Keratinocyte (primary cell): ENCODE measurements at regions not wholly inside any gene's neighbourhood (a gene's known extent, or its start where the extent isn't known, plus 50 kb on each side); places are given as distances from the start of the nearest gene placed in this dataset.

Experiments used
- DNase-seq: peaks from one replicate; pipeline ENCODE4 v3.0.0-alpha.2; 2011; ENCODE audit warnings: low read depth, missing footprints, low spot score
- FAIRE-seq: peaks from 2 replicates; lab custom pipeline; 2011; peaks lifted over from hg19 to GRCh38; lab: Jason Lieb, UNC
- H2AFZ ChIP-seq: 2 replicates; pipeline ENCODE4 v1.6.0; 2012; ENCODE audit warnings: low read length, control low read depth, inconsistent platforms; ENCODE audit not compliant: control insufficient read depth
- H3K27ac ChIP-seq: 2 replicates; pipeline ENCODE4 v1.5.1; 2011; ENCODE audit warnings: low read length; ENCODE audit not compliant: control insufficient read depth, insufficient read depth
- H3K27me3 ChIP-seq: 3 replicates; pipeline ENCODE4 v1.6.0; 2011; ENCODE audit warnings: low read length; ENCODE audit not compliant: control insufficient read depth, insufficient read depth; ENCODE audit errors: extremely low read depth
- H3K36me3 ChIP-seq, 2 experiments: 2 replicates in 1 of 2; 3 replicates in 1 of 2; pipeline ENCODE4 v1.5.1; 2011; ENCODE audit warnings: low read length in 2 of 2, mild to moderate bottlenecking in 1 of 2; ENCODE audit not compliant: control insufficient read depth in 2 of 2, insufficient read depth in 2 of 2; ENCODE audit errors: extremely low read depth in 1 of 2
- H3K4me1 ChIP-seq: 3 replicates; pipeline ENCODE4 v1.5.1; 2011; ENCODE audit warnings: low read length; ENCODE audit not compliant: control insufficient read depth, insufficient read depth; ENCODE audit errors: extremely low read depth
- H3K4me2 ChIP-seq: 3 replicates; pipeline ENCODE4 v1.6.0; 2011; ENCODE audit warnings: low read depth, low read length; ENCODE audit not compliant: control insufficient read depth, insufficient read depth; ENCODE audit errors: extremely low read depth
- H3K4me3 ChIP-seq, 3 experiments: fragments of 200-600 bp in 1 of 3; sonication (generic) in 1 of 3; 2 replicates in 2 of 3; 3 replicates in 1 of 3; pipeline ENCODE4 v1.5.1; 2011 to 2016; ENCODE audit warnings: low read length in 3 of 3, mild to moderate bottlenecking in 3 of 3, control low read depth in 2 of 3, inconsistent platforms in 1 of 3, low read depth in 1 of 3, mixed read lengths in 1 of 3, mixed run types in 1 of 3, moderate library complexity in 1 of 3; ENCODE audit not compliant: control insufficient read depth in 2 of 3, insufficient read depth in 2 of 3; ENCODE audit errors: extremely low read depth in 1 of 3
- H3K79me2 ChIP-seq: 2 replicates; pipeline ENCODE4 v1.6.0; 2012; ENCODE audit warnings: low read length; ENCODE audit not compliant: control insufficient read depth, insufficient read depth
- H3K9ac ChIP-seq: 3 replicates; pipeline ENCODE4 v1.6.0; 2011; ENCODE audit warnings: low read length; ENCODE audit not compliant: control insufficient read depth, insufficient read depth; ENCODE audit errors: extremely low read depth
- H3K9me1 ChIP-seq: 3 replicates; pipeline ENCODE4 v1.6.0; 2011; ENCODE audit warnings: low read length; ENCODE audit not compliant: control insufficient read depth, insufficient read depth; ENCODE audit errors: extremely low read depth
- H3K9me3 ChIP-seq: 2 replicates; pipeline ENCODE4 v1.5.1; 2012; ENCODE audit warnings: low read depth, low read length; ENCODE audit not compliant: control insufficient read depth
- H4K20me1 ChIP-seq: 3 replicates; pipeline ENCODE4 v1.6.0; 2011; ENCODE audit warnings: low read length; ENCODE audit not compliant: control insufficient read depth, insufficient read depth; ENCODE audit errors: extremely low read depth
- CTCF ChIP-seq, 3 experiments: IDR thresholded peaks in 1 of 3; conservative IDR thresholded peaks in 1 of 3; optimal IDR thresholded peaks in 1 of 3; 2 replicates in 2 of 3; 3 replicates in 1 of 3; pipeline versions ENCODE3 to v1.5.1; 2011; ENCODE audit warnings: low read length in 3 of 3, mild to moderate bottlenecking in 3 of 3, moderate library complexity in 2 of 3, control low read depth in 1 of 3, inconsistent platforms in 1 of 3; ENCODE audit not compliant: insufficient read depth in 2 of 3; ENCODE audit errors: extremely low read depth in 1 of 3
- EZH2 ChIP-seq: IDR thresholded peaks from one replicate; pipeline ENCODE4 v1.6.1; 2012; ENCODE audit warnings: inconsistent platforms, mild to moderate bottlenecking, low read length, moderate library complexity
- dilution Hi-C: fragments of 300-500 bp; cut with MboI; formaldehyde crosslinking; loops from one replicate; pipeline ENCODE4 v1.7.0; 2020; ENCODE audit warnings: low sequenced_read_pairs; ENCODE audit not compliant: extremely low pct_ligation_motif_present

- H2AFZ ChIP-seq = no peak overlapping the region
- H4K20me1 ChIP-seq = no peaks in the 10 kb centered on the region
- no peaks in the 10 kb centered on the region for H3K79me2 ChIP-seq
- H3K9ac ChIP-seq = no peak overlapping the region
- DNase-seq = no peak
- no peaks in the 10 kb centered on the region for H3K36me3 ChIP-seq
- H3K4me1 ChIP-seq = no peaks in the 10 kb centered on the region
- no peaks in the 10 kb centered on the region for H3K27me3 ChIP-seq
- no peak overlapping the region for H3K4me2 ChIP-seq
- FAIRE-seq = no peak
- dilution Hi-C loops = no loop called here
- no peaks in the 10 kb centered on the region for H3K9me1 ChIP-seq
- TF ChIP-seq CTCF (optimal IDR thresholded peaks at IDR 0.05 in 1 of 3, IDR thresholded peaks at IDR 0.05 in 1 of 3, conservative IDR thresholded peaks at IDR 0.05 in 1 of 3; ENCODE audit: extremely low read depth in 1 of 3, insufficient read depth in 2 of 3, low read length in 3 of 3) (no peak), EZH2 (no peak)
- no peak overlapping the region for H3K27ac ChIP-seq
- H3K9me3 ChIP-seq = no peaks in the 10 kb centered on the region
- no peak overlapping the region for H3K4me3 ChIP-seq
Observed at GRCh38 chr3:22634433-22634832, 568.7 kb upstream of the UBE2E2 start.

- Histone ChIP-seq H3K27me3 (no peaks in the 10 kb centered on the region), H3K4me3 (no peak overlapping the region), H2AFZ (no peak overlapping the region), H4K20me1 (no peaks in the 10 kb centered on the region), H3K9me1 (no peaks in the 10 kb centered on the region), H3K4me1 (no peaks in the 10 kb centered on the region), H3K79me2 (no peaks in the 10 kb centered on the region), H3K9ac (no peak overlapping the region), H3K9me3 (no peaks in the 10 kb centered on the region), H3K36me3 (no peaks in the 10 kb centered on the region), H3K4me2 (no peak overlapping the region), H3K27ac (no peak overlapping the region)
- FAIRE-seq (no peak), DNase-seq (no peak)
- dilution Hi-C loops = no loop called here
- TF ChIP-seq CTCF (optimal IDR thresholded peaks at IDR 0.05 in 1 of 3, IDR thresholded peaks at IDR 0.05 in 1 of 3, conservative IDR thresholded peaks at IDR 0.05 in 1 of 3; ENCODE audit: extremely low read depth in 1 of 3, insufficient read depth in 2 of 3, low read length in 3 of 3) (no peak), EZH2 (no peak)
Observed at GRCh38 chr3:22659651-22660475, 543.3 kb upstream of the UBE2E2 start.
